ENCODE measurements at regions not wholly inside any gene's neighbourhood (a gene's known extent, or its start where the extent isn't known, plus 50 kb on each side); places are given as distances from the start of the nearest gene placed in this dataset.

DNA sequence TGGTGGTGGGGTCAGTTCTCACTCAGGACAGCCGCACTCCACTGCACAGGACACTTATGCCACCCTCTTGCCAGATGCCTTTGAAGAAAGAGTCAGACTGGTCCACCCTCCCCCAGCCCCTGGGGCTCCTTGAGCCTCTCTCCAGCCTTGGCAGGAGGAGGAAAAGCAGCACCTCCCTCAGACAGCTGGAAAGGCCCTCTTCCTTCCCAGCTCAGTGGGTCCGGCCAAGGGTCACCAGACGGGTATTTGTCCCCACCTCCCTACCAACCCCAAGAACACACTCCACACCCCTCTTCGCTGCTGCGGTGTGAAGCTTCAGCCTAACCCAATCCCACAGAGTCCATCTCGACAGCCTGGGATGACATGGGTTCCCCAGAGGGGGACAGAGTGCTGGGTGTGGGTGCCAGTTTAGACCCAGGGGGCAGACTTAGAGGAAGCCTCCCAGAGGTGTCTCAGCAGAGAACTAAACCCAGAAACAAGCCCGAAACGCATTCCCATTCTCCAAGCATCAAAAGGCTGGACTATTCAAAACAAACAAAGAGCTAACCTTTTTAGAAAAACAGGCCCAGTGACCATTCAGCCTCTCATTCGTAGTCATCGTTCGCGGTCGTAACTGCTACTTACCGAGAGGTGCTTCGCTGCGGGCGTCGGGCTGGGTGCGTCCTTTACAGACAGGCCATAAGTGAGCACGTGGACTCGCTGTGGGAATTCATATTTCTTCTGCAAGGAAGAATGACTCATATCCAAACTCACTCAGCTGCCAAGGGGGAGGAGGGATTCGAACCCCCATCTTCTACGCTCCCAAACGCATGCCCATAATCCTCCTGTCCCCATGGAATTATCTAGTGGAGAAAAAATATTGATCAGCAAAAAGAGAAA, 57.5 kb upstream of the ANO1 start:
- TF ChIP-seq, protein P1, sequence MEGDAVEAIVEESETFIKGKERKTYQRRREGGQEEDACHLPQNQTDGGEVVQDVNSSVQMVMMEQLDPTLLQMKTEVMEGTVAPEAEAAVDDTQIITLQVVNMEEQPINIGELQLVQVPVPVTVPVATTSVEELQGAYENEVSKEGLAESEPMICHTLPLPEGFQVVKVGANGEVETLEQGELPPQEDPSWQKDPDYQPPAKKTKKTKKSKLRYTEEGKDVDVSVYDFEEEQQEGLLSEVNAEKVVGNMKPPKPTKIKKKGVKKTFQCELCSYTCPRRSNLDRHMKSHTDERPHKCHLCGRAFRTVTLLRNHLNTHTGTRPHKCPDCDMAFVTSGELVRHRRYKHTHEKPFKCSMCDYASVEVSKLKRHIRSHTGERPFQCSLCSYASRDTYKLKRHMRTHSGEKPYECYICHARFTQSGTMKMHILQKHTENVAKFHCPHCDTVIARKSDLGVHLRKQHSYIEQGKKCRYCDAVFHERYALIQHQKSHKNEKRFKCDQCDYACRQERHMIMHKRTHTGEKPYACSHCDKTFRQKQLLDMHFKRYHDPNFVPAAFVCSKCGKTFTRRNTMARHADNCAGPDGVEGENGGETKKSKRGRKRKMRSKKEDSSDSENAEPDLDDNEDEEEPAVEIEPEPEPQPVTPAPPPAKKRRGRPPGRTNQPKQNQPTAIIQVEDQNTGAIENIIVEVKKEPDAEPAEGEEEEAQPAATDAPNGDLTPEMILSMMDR (IDR thresholded peaks at IDR 0.05): no peak
- TF ChIP-seq POLR2A (IDR thresholded peaks at IDR 0.05): no peak

Measured in testis (tissue), 2 donors.